IMR-90 (cell line): ENCODE measurements at regions not wholly inside any gene's neighbourhood (a gene's known extent, or its start where the extent isn't known, plus 50 kb on each side); places are given as distances from the start of the nearest gene placed in this dataset.

Source experiments
- ATAC-seq: fragments of 200-7000 bp; cut with Tn5 transposase; 2 replicates; pipeline ENCODE4 v1.9.1; 2020; ENCODE audit warnings: low read depth, mild to moderate bottlenecking, moderate library complexity
- BruUV-seq: library from RNA; stranded (reverse); fragments of 400-500 nt; replicated peaks from 2 replicates; lab custom pipeline; 2021; lab: Mats Ljungman, UMichigan
- CTCF ChIA-PET: fragments of 300-600 bp; formaldehyde crosslinking; extraction: SDS; loops from one replicate; lab custom pipeline; 2021; ENCODE audit warnings: antibody characterized with exemption; lab: Yijun Ruan, JAX
- POLR2A ChIA-PET: fragments of 300-600 bp; sonication (Branson Sonifier 250); formaldehyde crosslinking; loops from one replicate; lab custom pipeline; 2022; ENCODE audit warnings: antibody characterized with exemption; ENCODE audit not compliant: unreplicated experiment; lab: Charles Lee
- DNase-seq: peaks from one replicate; pipeline ENCODE4 v3.0.0; 2013
- H2AFZ ChIP-seq: replicated peaks from 2 replicates; pipeline ENCODE3; 2013; ENCODE audit warnings: low read length, mild to moderate bottlenecking; ENCODE audit not compliant: poor library complexity
- H2AK5ac ChIP-seq: 2 replicates; pipeline ENCODE4 v1.6.1; 2013; ENCODE audit warnings: low read depth, low read length, inconsistent platforms
- H2AK9ac ChIP-seq: replicated peaks from 2 replicates; pipeline ENCODE3; 2013; ENCODE audit warnings: mild to moderate bottlenecking, low read depth, low read length, moderate library complexity; ENCODE audit not compliant: poor library complexity
- H2BK120ac ChIP-seq: 2 replicates; pipeline ENCODE4 v1.6.1; 2013; ENCODE audit warnings: low read depth, low read length, inconsistent platforms
- H2BK15ac ChIP-seq: 3 replicates; pipeline ENCODE4 v1.6.1; 2013; ENCODE audit warnings: low read depth, low read length, inconsistent platforms
- H2BK20ac ChIP-seq: 2 replicates; pipeline ENCODE4 v1.6.1; 2013; ENCODE audit warnings: low read depth, mild to moderate bottlenecking, inconsistent platforms, low read length, moderate library complexity
- H2BK5ac ChIP-seq: 2 replicates; pipeline ENCODE4 v1.6.1; 2013; ENCODE audit warnings: mild to moderate bottlenecking, low read depth, low read length, inconsistent platforms; ENCODE audit not compliant: poor library complexity, severe bottlenecking
- H3K14ac ChIP-seq: replicated peaks from 2 replicates; pipeline ENCODE4 v1.6.1; 2013; ENCODE audit warnings: low read depth, low read length, inconsistent platforms
- H3K18ac ChIP-seq: 2 replicates; pipeline ENCODE4 v1.6.1; 2013; ENCODE audit warnings: low read depth, low read length, control low read depth
- H3K23ac ChIP-seq: 2 replicates; pipeline ENCODE4 v1.6.1; 2013; ENCODE audit warnings: low read depth, low read length, inconsistent platforms
- H3K27ac ChIP-seq: 2 replicates; pipeline ENCODE4 v1.5.1; 2013; ENCODE audit warnings: mild to moderate bottlenecking, control low read depth, low read length; ENCODE audit not compliant: insufficient read depth
- H3K27me3 ChIP-seq: 2 replicates; pipeline ENCODE4 v1.6.1; 2013; ENCODE audit warnings: low read length; ENCODE audit not compliant: control insufficient read depth, insufficient read depth
- H3K36me3 ChIP-seq: 2 replicates; pipeline ENCODE4 v1.6.1; 2013; ENCODE audit warnings: low read length, mixed read lengths; ENCODE audit not compliant: control insufficient read depth, insufficient read depth
- H3K4ac ChIP-seq: 2 replicates; pipeline ENCODE4 v1.6.1; 2013; ENCODE audit warnings: low read depth, low read length, inconsistent platforms
- H3K4me1 ChIP-seq: 2 replicates; pipeline ENCODE4 v1.6.1; 2013; ENCODE audit warnings: low read length, mixed read lengths; ENCODE audit not compliant: control insufficient read depth, insufficient read depth
- H3K4me2 ChIP-seq: 2 replicates; pipeline ENCODE4 v1.6.1; 2013; ENCODE audit warnings: low read depth, mild to moderate bottlenecking, control low read depth, low read length, moderate library complexity
- H3K4me3 ChIP-seq: 2 replicates; pipeline ENCODE4 v1.5.1; 2013; ENCODE audit warnings: low read depth, mild to moderate bottlenecking, control low read depth, low read length, moderate library complexity; ENCODE audit not compliant: insufficient read depth
- H3K56ac ChIP-seq: 2 replicates; pipeline ENCODE4 v1.6.1; 2013; ENCODE audit warnings: low read length, inconsistent platforms; ENCODE audit not compliant: insufficient read depth; ENCODE audit errors: extremely low read depth
- H3K79me1 ChIP-seq, 2 experiments: 2 replicates each; pipeline ENCODE4 v1.6.1; 2013; ENCODE audit warnings: low read length in 2 of 2, inconsistent platforms in 1 of 2, low read depth in 1 of 2
- H3K9ac ChIP-seq: 2 replicates; pipeline ENCODE4 v1.6.1; 2013; ENCODE audit warnings: low read depth, low read length, control low read depth
- H3K9me1 ChIP-seq: 2 replicates; pipeline ENCODE4 v1.6.1; 2013; ENCODE audit warnings: low read length, inconsistent platforms; ENCODE audit not compliant: insufficient read depth
- H3K9me3 ChIP-seq: 2 replicates; pipeline ENCODE4 v1.6.1; 2013; ENCODE audit warnings: low read length; ENCODE audit not compliant: control insufficient read depth, insufficient read depth
- H4K20me1 ChIP-seq: 2 replicates; pipeline ENCODE4 v1.6.1; 2013; ENCODE audit warnings: low read length, inconsistent platforms; ENCODE audit not compliant: insufficient read depth
- H4K5ac ChIP-seq: 2 replicates; pipeline ENCODE4 v1.6.1; 2013; ENCODE audit warnings: mild to moderate bottlenecking, low read depth, low read length, control low read depth
- H4K8ac ChIP-seq, 2 experiments: 2 replicates each; pipeline ENCODE4 v1.6.1; 2013; ENCODE audit warnings: low read depth in 2 of 2, low read length in 2 of 2, control low read depth in 1 of 2, inconsistent platforms in 1 of 2
- H4K91ac ChIP-seq: 2 replicates; pipeline ENCODE4 v1.6.1; 2013; ENCODE audit warnings: low read depth, low read length, inconsistent platforms; ENCODE audit not compliant: insufficient read depth
- BHLHE40 ChIP-seq: fragments of 150-350 bp; IDR thresholded peaks from 2 replicates; pipeline ENCODE4 v1.6.1; 2016; ENCODE audit warnings: mild to moderate bottlenecking, low read depth, low read length
- CEBPB ChIP-seq: IDR thresholded peaks from 2 replicates; pipeline ENCODE4 v1.6.1; 2012; ENCODE audit warnings: low read depth, low read length, improper control_type of control experiment
- CHD1 ChIP-seq: IDR thresholded peaks from 2 replicates; pipeline ENCODE4 v1.6.1; 2012; ENCODE audit warnings: low read depth, low read length, improper control_type of control experiment
- CTCF ChIP-seq: conservative IDR thresholded peaks from 2 replicates; pipeline ENCODE4 v1.5.1; 2012; ENCODE audit warnings: mild to moderate bottlenecking, low read depth, low read length, improper control_type of control experiment
- FOS ChIP-seq: fragments of 150-350 bp; IDR thresholded peaks from 2 replicates; pipeline ENCODE4 v1.6.1; 2016; ENCODE audit warnings: low read depth, low read length
- MAFK ChIP-seq: IDR thresholded peaks from 2 replicates; pipeline ENCODE4 v1.6.1; 2012; ENCODE audit warnings: low read depth, low read length, improper control_type of control experiment
- MAZ ChIP-seq: IDR thresholded peaks from 2 replicates; pipeline ENCODE4 v1.6.1; 2012; ENCODE audit warnings: low read depth, mild to moderate bottlenecking, low read length, improper control_type of control experiment, moderate library complexity, borderline replicate concordance
- MXI1 ChIP-seq: IDR thresholded peaks from 2 replicates; pipeline ENCODE4 v1.6.1; 2012; ENCODE audit warnings: low read depth, mild to moderate bottlenecking, low read length, moderate library complexity, borderline replicate concordance
- NFE2L2 ChIP-seq: fragments of 150-350 bp; IDR thresholded peaks from 2 replicates; pipeline ENCODE4 v1.6.1; 2016; ENCODE audit warnings: low read depth, mild to moderate bottlenecking, low read length
- POLR2A ChIP-seq: IDR thresholded peaks from 2 replicates; pipeline ENCODE4 v1.6.1; 2012; ENCODE audit warnings: mild to moderate bottlenecking, low read depth, low read length
- RAD21 ChIP-seq: IDR thresholded peaks from 2 replicates; pipeline ENCODE4 v1.6.1; 2012; ENCODE audit warnings: low read length, improper control_type of control experiment
- RCOR1 ChIP-seq: IDR thresholded peaks from 2 replicates; pipeline ENCODE4 v1.6.1; 2012; ENCODE audit warnings: mild to moderate bottlenecking, low read length, improper control_type of control experiment; ENCODE audit not compliant: insufficient replicate concordance
- RFX5 ChIP-seq: IDR thresholded peaks from 2 replicates; pipeline ENCODE4 v1.8.0; 2012; ENCODE audit warnings: low read depth, mild to moderate bottlenecking, low read length, moderate library complexity
- SMC3 ChIP-seq: fragments of 150-350 bp; IDR thresholded peaks from 2 replicates; pipeline ENCODE4 v1.6.1; 2016; ENCODE audit warnings: low read depth, mild to moderate bottlenecking, antibody characterized with exemption, low read length, moderate library complexity
- USF2 ChIP-seq: fragments of 150-350 bp; IDR thresholded peaks from 2 replicates; pipeline ENCODE4 v1.6.1; 2017; ENCODE audit warnings: mild to moderate bottlenecking, antibody characterized with exemption, low read length, low read depth
- WGBS, 2 experiments: methylation state at CpG; one replicate each; pipeline versions ENCODE4 v1.1.5 to v1.1.7; 2013; ENCODE audit warnings: missing lambda C conversion rate in 2 of 2; ENCODE audit not compliant: insufficient read length in 1 of 2; ENCODE audit errors: extremely low coverage in 2 of 2; 5-methylcytosine and 5-hydroxymethylcytosine counted together
- dilution Hi-C: fragments of 300-500 bp; cut with HindIII; formaldehyde crosslinking; loops from one replicate; pipeline ENCODE4 v1.14.3; 2018; ENCODE audit warnings: low sequenced_read_pairs; ENCODE audit not compliant: unreplicated experiment
- in situ Hi-C: fragments of 300-500 bp; cut with MboI; formaldehyde crosslinking; loops from 3 replicates; pipeline ENCODE4 v1.14.3; 2019; ENCODE audit warnings: low sequenced_read_pairs, inconsistent platforms, mixed read lengths
- intact Hi-C: fragments of 100-400 bp; cut with micrococcal nuclease; formaldehyde crosslinking; loops from 2 replicates; pipeline ENCODE4 v1.10.0; 2022
- TF ChIP-seq, protein P1 (sequence below): fragments of 150-350 bp; IDR thresholded peaks from 2 replicates; pipeline ENCODE4 v1.6.1; 2016; ENCODE audit warnings: low read depth, mild to moderate bottlenecking, low read length, moderate library complexity, borderline replicate concordance

GRCh38 chr5:24712947-24713346 is 68.2 kb upstream of the CDH10 start:
- Histone ChIP-seq H3K4me1 (no peaks in the 10 kb centered on the region), H3K9me3 (peaks cover 4% of the 10 kb centered on the region), H2BK5ac (no peak overlapping the region), H3K27ac (no peak overlapping the region), H3K14ac (no peak overlapping the region), H3K9ac (no peak overlapping the region), H2BK120ac (no peak overlapping the region), H2BK15ac (no peak overlapping the region), H2AK9ac (no peak overlapping the region), H3K23ac (no peak overlapping the region), H4K5ac (no peak overlapping the region), H3K36me3 (no peaks in the 10 kb centered on the region), H2BK20ac (no peak overlapping the region), H3K79me1 (no peaks in the 10 kb centered on the region), H3K27me3 (no peaks in the 10 kb centered on the region), H2AFZ (no peak overlapping the region), H3K56ac (no peak overlapping the region), H4K20me1 (no peaks in the 10 kb centered on the region), H3K9me1 (no peaks in the 10 kb centered on the region), H4K91ac (no peak overlapping the region), H3K18ac (no peak overlapping the region), H3K4me2 (no peak overlapping the region), H3K4me3 (no peak overlapping the region), H3K4ac (no peak overlapping the region), H4K8ac (no peak overlapping the region), H2AK5ac (no peak overlapping the region)
- CTCF ChIA-PET, result no interaction called here
- POLR2A ChIA-PET, result no interaction called here
- in situ Hi-C loops, result no loop called here
- intact Hi-C loops, result no loop called here
- WGBS, 2 experiments, result no CpG with 5 or more reads among the region's 2 CpGs
- no TSS peak for BruUV-seq
- ATAC-seq, result no peak
- no peak for DNase-seq
- dilution Hi-C loops, result no loop called here
- no peak for TF ChIP-seq RCOR1
- TF ChIP-seq BHLHE40, result no peak
- TF ChIP-seq MAFK, result no peak
- no peak for TF ChIP-seq SMC3
- TF ChIP-seq MXI1, result no peak
- TF ChIP-seq FOS, result no peak
- no peak for TF ChIP-seq CHD1
- no peak for TF ChIP-seq RFX5
- TF ChIP-seq, protein P1, sequence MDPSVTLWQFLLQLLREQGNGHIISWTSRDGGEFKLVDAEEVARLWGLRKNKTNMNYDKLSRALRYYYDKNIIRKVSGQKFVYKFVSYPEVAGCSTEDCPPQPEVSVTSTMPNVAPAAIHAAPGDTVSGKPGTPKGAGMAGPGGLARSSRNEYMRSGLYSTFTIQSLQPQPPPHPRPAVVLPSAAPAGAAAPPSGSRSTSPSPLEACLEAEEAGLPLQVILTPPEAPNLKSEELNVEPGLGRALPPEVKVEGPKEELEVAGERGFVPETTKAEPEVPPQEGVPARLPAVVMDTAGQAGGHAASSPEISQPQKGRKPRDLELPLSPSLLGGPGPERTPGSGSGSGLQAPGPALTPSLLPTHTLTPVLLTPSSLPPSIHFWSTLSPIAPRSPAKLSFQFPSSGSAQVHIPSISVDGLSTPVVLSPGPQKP, result no peak
- TF ChIP-seq NFE2L2, result no peak
- TF ChIP-seq MAZ, result no peak
- no peak for TF ChIP-seq CTCF
- no peak for TF ChIP-seq RAD21
- TF ChIP-seq POLR2A, result no peak
- no peak for TF ChIP-seq USF2
- no peak for TF ChIP-seq CEBPB
